ENCODE measurements at regions not wholly inside any gene's neighbourhood (a gene's known extent, or its start where the extent isn't known, plus 50 kb on each side); places are given as distances from the start of the nearest gene placed in this dataset.

DNA sequence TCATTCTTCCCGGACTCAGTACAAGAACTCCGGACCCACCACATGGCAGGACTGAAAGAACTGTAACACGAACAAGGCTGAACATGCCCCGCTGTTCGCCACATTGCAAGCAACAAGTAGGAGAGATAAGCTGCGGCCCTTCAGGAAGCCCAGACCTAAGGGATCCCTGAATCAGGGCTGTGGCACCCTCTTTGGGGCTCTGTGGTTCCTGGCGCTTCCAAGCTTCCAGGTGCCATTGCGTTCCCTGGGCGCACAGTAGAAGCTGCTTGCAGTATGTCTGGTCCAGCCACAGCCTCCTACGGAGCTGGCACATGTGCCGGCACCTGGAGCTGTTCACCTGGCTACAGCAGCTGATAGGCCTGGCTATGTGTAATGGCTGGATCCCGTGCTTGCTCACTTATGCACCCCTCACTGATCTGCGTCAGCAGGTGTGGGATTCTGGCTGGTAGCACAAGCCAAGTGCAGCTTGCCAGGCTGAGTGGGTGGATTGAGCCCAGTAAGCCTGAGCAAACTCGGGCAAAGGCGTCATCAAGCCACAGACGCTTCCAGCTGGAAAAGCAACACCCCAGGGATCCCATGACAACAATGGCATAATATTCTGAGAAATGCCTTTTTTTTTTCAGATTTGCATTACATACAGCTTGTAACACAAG, 748.6 kb upstream of the GBE1 start:
- no peak for DNase-seq
- no peak overlapping the region for H3K4me3 Mint-ChIP-seq
- no peaks in the 10 kb centered on the region for H3K4me1 Mint-ChIP-seq (ENCODE audit: low read depth in 2 of 2)
- H3K27me3 Mint-ChIP-seq = no peaks in the 10 kb centered on the region
- no peak for ATAC-seq (replicated peaks)
- no peaks in the 10 kb centered on the region for H3K36me3 Mint-ChIP-seq (ENCODE audit: insufficient read depth)
- no peak overlapping the region for H3K27ac Mint-ChIP-seq
- peaks cover 0 to 5% of the 10 kb centered on the region in 2 donors for H3K9me3 Mint-ChIP-seq

GRCh38 chr3:82509106-82509842, 747.8 kb upstream of the GBE1 start:
- no peak for DNase-seq
- Mint-ChIP-seq H3K27me3 (no peaks in the 10 kb centered on the region), H3K4me3 (no peak overlapping the region), H3K27ac (no peak overlapping the region), H3K4me1 (ENCODE audit: low read depth in 2 of 2) (no peaks in the 10 kb centered on the region), H3K9me3 (peaks cover 0 to 5% of the 10 kb centered on the region in 2 donors), H3K36me3 (ENCODE audit: insufficient read depth) (no peaks in the 10 kb centered on the region)
- no peak for ATAC-seq (replicated peaks)

GRCh38 chr3:82506204-82506603, 744.8 kb upstream of the GBE1 start:
- Mint-ChIP-seq H3K27me3 (no peaks in the 10 kb centered on the region), H3K4me1 (ENCODE audit: low read depth in 2 of 2) (no peaks in the 10 kb centered on the region), H3K27ac (no peak overlapping the region), H3K9me3 (peaks cover 0 to 6% of the 10 kb centered on the region in 2 donors), H3K36me3 (ENCODE audit: insufficient read depth) (no peaks in the 10 kb centered on the region), H3K4me3 (no peak overlapping the region)
- DNase-seq = no peak
- no peak for ATAC-seq (replicated peaks)

GRCh38 chr3:82505079-82505756, 743.8 kb upstream of the GBE1 start:
- Mint-ChIP-seq H3K4me1 (ENCODE audit: low read depth in 2 of 2) (no peaks in the 10 kb centered on the region), H3K27ac (no peak overlapping the region), H3K27me3 (no peaks in the 10 kb centered on the region), H3K9me3 (peaks cover 0 to 6% of the 10 kb centered on the region in 2 donors), H3K4me3 (no peak overlapping the region), H3K36me3 (ENCODE audit: insufficient read depth) (no peaks in the 10 kb centered on the region)
- no peak for DNase-seq
- no peak for ATAC-seq (replicated peaks)

DNA sequence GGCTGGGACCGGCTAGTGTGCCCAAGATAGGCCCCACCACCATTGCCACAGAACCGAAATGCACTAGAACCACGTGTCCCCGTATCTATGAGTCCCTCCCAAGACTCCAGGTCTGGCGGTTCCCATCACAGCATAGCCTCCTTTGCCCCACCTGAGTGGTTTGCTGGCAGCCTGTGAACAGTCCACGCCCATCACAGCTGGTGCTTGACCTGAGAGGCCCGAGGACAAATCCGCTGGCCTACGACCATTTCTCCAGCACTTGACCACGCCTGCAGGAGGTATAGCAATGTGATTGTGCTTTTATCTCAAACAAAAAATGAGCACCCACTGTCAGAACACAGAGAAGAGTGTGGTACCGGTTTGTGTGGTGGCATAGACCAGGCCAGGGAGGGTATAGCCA, 736.7 kb upstream of the GBE1 start:
- H3K4me3 Mint-ChIP-seq = no peak overlapping the region
- no peak for DNase-seq
- H3K27me3 Mint-ChIP-seq = no peaks in the 10 kb centered on the region
- no peak overlapping the region for H3K27ac Mint-ChIP-seq
- no peak for ATAC-seq (replicated peaks)
- no peaks in the 10 kb centered on the region for H3K4me1 Mint-ChIP-seq (ENCODE audit: low read depth in 2 of 2)
- H3K9me3 Mint-ChIP-seq = peaks cover 0 to 5% of the 10 kb centered on the region in 2 donors
- H3K36me3 Mint-ChIP-seq (ENCODE audit: insufficient read depth) = no peaks in the 10 kb centered on the region

DNA sequence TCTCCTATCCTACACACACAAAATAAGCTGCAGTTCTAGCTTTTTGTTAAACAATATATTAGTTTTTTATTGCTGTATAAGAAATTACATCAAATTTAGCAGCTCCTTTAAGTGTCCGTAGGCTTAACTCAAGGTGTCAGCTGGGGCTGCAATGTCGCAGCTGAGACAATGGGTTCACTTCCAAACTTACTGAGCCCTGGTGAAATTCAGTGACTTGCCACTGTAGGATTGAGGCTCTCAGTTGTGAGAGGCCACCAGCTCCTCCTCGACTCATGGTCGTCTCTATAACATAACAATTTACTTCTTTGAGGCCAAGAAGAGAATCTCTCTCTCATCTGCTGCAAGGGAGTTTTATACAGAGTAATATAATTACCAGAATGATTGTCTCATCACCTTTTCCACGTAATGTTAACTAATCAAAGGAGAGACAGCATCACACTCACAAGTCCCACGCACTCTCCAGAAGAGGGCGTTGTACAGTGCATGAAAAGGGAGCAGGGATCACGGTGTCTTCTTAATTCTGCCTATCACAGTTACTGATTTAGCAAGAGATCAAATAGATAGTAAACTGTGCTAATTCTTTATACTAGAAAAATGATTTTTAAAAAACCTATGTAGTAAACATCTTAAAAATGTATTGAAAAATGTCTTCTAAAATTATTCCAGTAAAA, 735.6 kb upstream of the GBE1 start:
- H3K4me1 Mint-ChIP-seq (ENCODE audit: low read depth in 2 of 2) = no peaks in the 10 kb centered on the region
- DNase-seq (no peak), ATAC-seq (replicated peaks) (no peak)
- H3K27me3 Mint-ChIP-seq = no peaks in the 10 kb centered on the region
- no peak overlapping the region for H3K4me3 Mint-ChIP-seq
- H3K36me3 Mint-ChIP-seq (ENCODE audit: insufficient read depth) = no peaks in the 10 kb centered on the region
- peaks cover 0 to 3% of the 10 kb centered on the region in 2 donors for H3K9me3 Mint-ChIP-seq
- no peak overlapping the region for H3K27ac Mint-ChIP-seq

GRCh38 chr3:82495655-82496054, 734.2 kb upstream of the GBE1 start:
- ATAC-seq (replicated peaks) = no peak

GRCh38 chr3:82494977-82495489, 733.6 kb upstream of the GBE1 start:
- H3K27me3 Mint-ChIP-seq = no peaks in the 10 kb centered on the region
- ATAC-seq (replicated peaks) = no peak
- no peaks in the 10 kb centered on the region for H3K36me3 Mint-ChIP-seq (ENCODE audit: insufficient read depth)
- H3K9me3 Mint-ChIP-seq = peaks cover 0 to 5% of the 10 kb centered on the region in 2 donors
- no peaks in the 10 kb centered on the region for H3K4me1 Mint-ChIP-seq (ENCODE audit: low read depth in 2 of 2)
- no peak for DNase-seq
- H3K27ac Mint-ChIP-seq = no peak overlapping the region
- no peak overlapping the region for H3K4me3 Mint-ChIP-seq

More at GRCh38 chr3:82495655-82496054, 734.2 kb upstream of the GBE1 start:
- Mint-ChIP-seq H3K36me3 (ENCODE audit: insufficient read depth) (no peaks in the 10 kb centered on the region), H3K4me1 (ENCODE audit: low read depth in 2 of 2) (no peaks in the 10 kb centered on the region), H3K27ac (no peak overlapping the region), H3K4me3 (no peak overlapping the region), H3K27me3 (no peaks in the 10 kb centered on the region), H3K9me3 (peaks cover 0 to 2% of the 10 kb centered on the region in 2 donors)
- DNase-seq = no peak

- H3K27ac Mint-ChIP-seq = no peak overlapping the region
These were observed 732.4 kb upstream of the GBE1 start for GRCh38 chr3:82493858-82494257.

DNA sequence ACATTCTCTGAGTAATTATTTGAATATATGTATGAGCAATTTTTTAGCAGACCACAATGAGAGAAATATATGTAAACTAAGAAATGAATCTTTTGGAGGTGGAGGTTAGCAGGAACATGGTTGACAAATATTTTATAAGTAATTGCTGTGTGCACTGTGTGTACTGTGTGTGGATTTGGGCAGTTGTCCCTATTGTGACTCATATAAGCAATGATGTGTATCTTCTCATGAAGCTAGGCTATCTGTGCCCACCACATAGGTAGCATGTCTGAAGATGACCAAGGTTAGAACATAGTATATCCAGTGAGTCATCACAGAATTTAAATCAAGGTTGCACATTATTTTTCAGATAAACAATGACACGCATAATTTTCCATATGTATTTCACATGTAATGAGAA, 713.9 kb upstream of the GBE1 start:
- no peak overlapping the region for H3K4me3 Mint-ChIP-seq
- no peak overlapping the region for H3K27ac Mint-ChIP-seq
- H3K9me3 Mint-ChIP-seq = peaks cover 0 to 4% of the 10 kb centered on the region in 2 donors
- H3K36me3 Mint-ChIP-seq (ENCODE audit: insufficient read depth) = no peaks in the 10 kb centered on the region
- DNase-seq (no peak), ATAC-seq (replicated peaks) (no peak)
- no peaks in the 10 kb centered on the region for H3K4me1 Mint-ChIP-seq (ENCODE audit: low read depth in 2 of 2)
- H3K27me3 Mint-ChIP-seq = no peaks in the 10 kb centered on the region

More at GRCh38 chr3:82493858-82494257, 732.4 kb upstream of the GBE1 start:
- Mint-ChIP-seq H3K4me3 (no peak overlapping the region), H3K27me3 (no peaks in the 10 kb centered on the region), H3K4me1 (ENCODE audit: low read depth in 2 of 2) (no peaks in the 10 kb centered on the region), H3K36me3 (ENCODE audit: insufficient read depth) (no peaks in the 10 kb centered on the region), H3K9me3 (peaks cover 0 to 4% of the 10 kb centered on the region in 2 donors)
- ATAC-seq (replicated peaks) (no peak), DNase-seq (no peak)

- Mint-ChIP-seq H3K4me3 (no peak overlapping the region), H3K27ac (no peak overlapping the region), H3K36me3 (ENCODE audit: insufficient read depth) (no peaks in the 10 kb centered on the region), H3K4me1 (ENCODE audit: low read depth in 2 of 2) (no peaks in the 10 kb centered on the region), H3K9me3 (peaks cover 0 to 4% of the 10 kb centered on the region in 2 donors), H3K27me3 (no peaks in the 10 kb centered on the region)
- ATAC-seq (replicated peaks) (no peak), DNase-seq (no peak)
These were observed 713.3 kb upstream of the GBE1 start for GRCh38 chr3:82474711-82475110.

GRCh38 chr3:82473864-82474541, 712.6 kb upstream of the GBE1 start:
- Mint-ChIP-seq H3K36me3 (ENCODE audit: insufficient read depth) (no peaks in the 10 kb centered on the region), H3K27me3 (no peaks in the 10 kb centered on the region), H3K4me1 (ENCODE audit: low read depth in 2 of 2) (no peaks in the 10 kb centered on the region), H3K4me3 (no peak overlapping the region), H3K9me3 (peaks cover 0 to 4% of the 10 kb centered on the region in 2 donors), H3K27ac (no peak overlapping the region)
- no peak for DNase-seq
- ATAC-seq (replicated peaks) = no peak

DNA sequence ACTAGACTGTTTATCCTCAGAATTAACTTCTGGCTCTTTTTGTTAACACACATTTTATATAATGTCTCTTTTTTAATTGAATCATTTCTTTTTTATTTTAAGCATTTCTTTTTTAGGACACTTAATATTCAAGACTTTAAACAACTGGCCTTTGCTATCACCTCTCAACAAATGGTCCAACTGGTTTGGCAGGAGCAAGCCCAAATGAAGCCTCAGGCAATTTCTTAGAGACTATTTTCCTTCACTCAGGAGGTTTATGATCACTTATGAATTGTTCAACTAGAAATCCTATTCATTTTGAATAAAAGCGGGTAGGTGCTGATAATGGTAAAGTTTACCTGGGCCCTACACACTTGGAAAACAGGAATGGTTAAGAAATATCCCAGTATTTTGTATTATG, 705.6 kb upstream of the GBE1 start:
- Mint-ChIP-seq H3K27me3 (no peaks in the 10 kb centered on the region), H3K4me3 (no peak overlapping the region), H3K27ac (no peak overlapping the region), H3K4me1 (ENCODE audit: low read depth in 2 of 2) (no peaks in the 10 kb centered on the region), H3K36me3 (ENCODE audit: insufficient read depth) (no peaks in the 10 kb centered on the region), H3K9me3 (peaks cover 0 to 3% of the 10 kb centered on the region in 2 donors)
- DNase-seq (no peak), ATAC-seq (replicated peaks) (no peak)

All from effector memory CD8-positive, alpha-beta T cell (primary cell).